ENCODE measurements at regions not wholly inside any gene's neighbourhood (a gene's known extent, or its start where the extent isn't known, plus 50 kb on each side); places are given as distances from the start of the nearest gene placed in this dataset.

DNA sequence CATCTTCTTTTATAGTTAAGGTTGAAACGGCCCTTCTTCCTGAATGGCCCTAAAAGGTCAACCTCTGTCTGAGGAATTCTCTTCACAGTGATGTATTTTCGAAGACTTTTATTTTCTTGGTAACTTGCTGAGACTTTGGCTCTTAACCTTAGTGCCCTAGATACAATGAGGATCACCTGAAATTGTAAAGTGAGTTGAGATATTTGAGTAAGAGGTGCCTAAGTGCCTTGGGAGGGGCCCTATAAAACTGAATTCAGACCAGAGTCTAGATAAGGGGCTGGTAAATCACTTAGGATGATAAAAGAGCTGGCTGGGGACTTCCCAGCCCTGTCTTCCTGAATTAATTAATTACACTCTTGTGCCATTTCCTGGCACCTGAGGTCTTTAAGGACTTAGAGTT lies 505.6 kb upstream of the KIRREL3 start:
- H3K9me1 ChIP-seq (replicated peaks; ENCODE audit: control insufficient read depth, extremely low read depth, insufficient read depth, low read length) = no peaks in the 10 kb centered on the region
- H3K9me3 ChIP-seq (replicated peaks; ENCODE audit: control insufficient read depth, insufficient read depth, low read length) = peaks cover 2% of the 10 kb centered on the region
- POLR2A ChIA-PET = no interaction called here
- no peak overlapping the region for H3K27ac ChIP-seq (ENCODE audit: insufficient read depth, low read depth, low read length)
- H3K9ac ChIP-seq (replicated peaks; ENCODE audit: extremely low read depth, insufficient read depth, low read length) = no peak overlapping the region
- H3K27me3 ChIP-seq (ENCODE audit: control insufficient read depth in 2 of 2, insufficient read depth in 2 of 2, low read length in 2 of 2) = no peaks in the 10 kb centered on the region
- TF ChIP-seq GATA2 (IDR thresholded peaks at IDR 0.05; ENCODE audit: insufficient read depth, insufficient read length, low read depth, low read length) (no peak), JUN (IDR thresholded peaks at IDR 0.05; ENCODE audit: borderline replicate concordance, insufficient read depth, insufficient read length, low read depth) (no peak), POLR2AphosphoS5 (IDR thresholded peaks at IDR 0.05; ENCODE audit: insufficient read depth, low read depth, low read length) (no peak), MYC (IDR thresholded peaks at IDR 0.05; ENCODE audit: low read depth, low read length) (no peak), MAX (IDR thresholded peaks at IDR 0.05; ENCODE audit: insufficient read depth, insufficient read length) (no peak)
- TF ChIP-seq, protein P1, sequence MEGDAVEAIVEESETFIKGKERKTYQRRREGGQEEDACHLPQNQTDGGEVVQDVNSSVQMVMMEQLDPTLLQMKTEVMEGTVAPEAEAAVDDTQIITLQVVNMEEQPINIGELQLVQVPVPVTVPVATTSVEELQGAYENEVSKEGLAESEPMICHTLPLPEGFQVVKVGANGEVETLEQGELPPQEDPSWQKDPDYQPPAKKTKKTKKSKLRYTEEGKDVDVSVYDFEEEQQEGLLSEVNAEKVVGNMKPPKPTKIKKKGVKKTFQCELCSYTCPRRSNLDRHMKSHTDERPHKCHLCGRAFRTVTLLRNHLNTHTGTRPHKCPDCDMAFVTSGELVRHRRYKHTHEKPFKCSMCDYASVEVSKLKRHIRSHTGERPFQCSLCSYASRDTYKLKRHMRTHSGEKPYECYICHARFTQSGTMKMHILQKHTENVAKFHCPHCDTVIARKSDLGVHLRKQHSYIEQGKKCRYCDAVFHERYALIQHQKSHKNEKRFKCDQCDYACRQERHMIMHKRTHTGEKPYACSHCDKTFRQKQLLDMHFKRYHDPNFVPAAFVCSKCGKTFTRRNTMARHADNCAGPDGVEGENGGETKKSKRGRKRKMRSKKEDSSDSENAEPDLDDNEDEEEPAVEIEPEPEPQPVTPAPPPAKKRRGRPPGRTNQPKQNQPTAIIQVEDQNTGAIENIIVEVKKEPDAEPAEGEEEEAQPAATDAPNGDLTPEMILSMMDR (IDR thresholded peaks at IDR 0.05; ENCODE audit: extremely low read depth in 1 of 2, insufficient read depth in 1 of 2, low read depth in 1 of 2, low read length in 2 of 2) = no peak
- H3K36me3 ChIP-seq (ENCODE audit: control insufficient read depth in 2 of 2, extremely low read depth in 1 of 2, insufficient read depth in 2 of 2, low read length in 2 of 2) = no peaks in the 10 kb centered on the region
- H3K4me3 ChIP-seq (replicated peaks in 1 of 3; ENCODE audit: insufficient read depth in 1 of 3, low read depth in 1 of 3, low read length in 3 of 3) = no peak overlapping the region
- no peak overlapping the region for H3K4me2 ChIP-seq (ENCODE audit: insufficient read depth, low read length)
- dilution Hi-C loops (cut with MboI; ENCODE audit: extremely low pct_ligation_motif_present, low sequenced_read_pairs) (no loop called here), intact Hi-C loops (cut with micrococcal nuclease) (no loop called here)
- H2AFZ ChIP-seq (ENCODE audit: low read depth, low read length) = no peak overlapping the region
- FAIRE-seq (no peak), DNase-seq (ENCODE audit: low read depth, low spot score) (no peak)
- no peaks in the 10 kb centered on the region for H4K20me1 ChIP-seq (replicated peaks; ENCODE audit: control insufficient read depth, extremely low read depth, insufficient read depth, low read length)
- H3K4me1 ChIP-seq (ENCODE audit: control insufficient read depth, extremely low read depth, insufficient read depth, low read length) = no peaks in the 10 kb centered on the region
- BruUV-seq (replicated peaks) = no TSS peak
- CTCF ChIA-PET = no interaction called here
- H3K79me2 ChIP-seq (ENCODE audit: control insufficient read depth, insufficient read depth, low read length) = no peaks in the 10 kb centered on the region

GRCh38 chr11:127496165-127496564 lies 495.6 kb upstream of the KIRREL3 start:
- POLR2A ChIA-PET = no interaction called here

More at GRCh38 chr11:127496165-127496564, 495.6 kb upstream of the KIRREL3 start:
- no peak for DNase-seq (ENCODE audit: low read depth, low spot score)
- H2AFZ ChIP-seq (ENCODE audit: low read depth, low read length) = no peak overlapping the region
- no peaks in the 10 kb centered on the region for H3K79me2 ChIP-seq (ENCODE audit: control insufficient read depth, insufficient read depth, low read length)
- TF ChIP-seq MYC (IDR thresholded peaks at IDR 0.05; ENCODE audit: low read depth, low read length) = no peak
- intact Hi-C loops (cut with micrococcal nuclease) (no loop called here), dilution Hi-C loops (cut with MboI; ENCODE audit: extremely low pct_ligation_motif_present, low sequenced_read_pairs) (no loop called here)
- no TSS peak for BruUV-seq (replicated peaks)
- H3K4me2 ChIP-seq (ENCODE audit: insufficient read depth, low read length) = no peak overlapping the region
- H3K27ac ChIP-seq (ENCODE audit: insufficient read depth, low read depth, low read length) = no peak overlapping the region
- no peak for FAIRE-seq
- H3K9me3 ChIP-seq (replicated peaks; ENCODE audit: control insufficient read depth, insufficient read depth, low read length) = no peaks in the 10 kb centered on the region
- H4K20me1 ChIP-seq (replicated peaks; ENCODE audit: control insufficient read depth, extremely low read depth, insufficient read depth, low read length) = no peaks in the 10 kb centered on the region
- H3K36me3 ChIP-seq (ENCODE audit: control insufficient read depth in 2 of 2, extremely low read depth in 1 of 2, insufficient read depth in 2 of 2, low read length in 2 of 2) = no peaks in the 10 kb centered on the region
- H3K4me1 ChIP-seq (ENCODE audit: control insufficient read depth, extremely low read depth, insufficient read depth, low read length) = no peaks in the 10 kb centered on the region
- no peak overlapping the region for H3K9ac ChIP-seq (replicated peaks; ENCODE audit: extremely low read depth, insufficient read depth, low read length)
- CTCF ChIA-PET = no interaction called here
- H3K27me3 ChIP-seq (ENCODE audit: control insufficient read depth in 2 of 2, insufficient read depth in 2 of 2, low read length in 2 of 2) = no peaks in the 10 kb centered on the region
- H3K9me1 ChIP-seq (replicated peaks; ENCODE audit: control insufficient read depth, extremely low read depth, insufficient read depth, low read length) = no peaks in the 10 kb centered on the region
- H3K4me3 ChIP-seq (replicated peaks in 1 of 3; ENCODE audit: insufficient read depth in 1 of 3, low read depth in 1 of 3, low read length in 3 of 3) = no peak overlapping the region

Measured in endothelial cell of umbilical vein (primary cell).